ENCODE measurements at regions not wholly inside any gene's neighbourhood (a gene's known extent, or its start where the extent isn't known, plus 50 kb on each side); places are given as distances from the start of the nearest gene placed in this dataset.
"Not testable (repeated sequence)": the region's sequence is repeated elsewhere in the genome, so short reads cannot be mapped to it uniquely, and the experiment has no call there.

DNA sequence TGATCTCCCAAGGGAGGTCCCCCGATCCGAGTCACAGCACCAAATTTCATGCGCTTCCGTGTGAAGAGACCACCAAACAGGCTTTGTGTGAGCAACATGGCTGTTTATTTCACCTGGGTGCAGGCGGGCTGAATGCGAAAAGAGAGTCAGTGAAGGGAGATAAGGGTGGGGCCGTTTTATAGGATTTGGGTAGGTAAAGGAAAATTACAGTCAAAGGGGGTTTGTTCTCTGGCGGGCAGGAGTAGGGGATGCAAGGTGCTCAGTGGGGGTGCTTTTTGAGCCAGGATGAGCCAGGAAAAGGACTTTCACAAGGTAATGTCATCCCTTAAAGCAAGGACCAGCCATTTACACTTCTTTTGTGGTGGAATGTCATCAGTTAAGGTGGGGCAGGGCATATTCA is 309.2 kb upstream of the PAPPA start:
- DNase-seq = not testable (repeated sequence)

DNA sequence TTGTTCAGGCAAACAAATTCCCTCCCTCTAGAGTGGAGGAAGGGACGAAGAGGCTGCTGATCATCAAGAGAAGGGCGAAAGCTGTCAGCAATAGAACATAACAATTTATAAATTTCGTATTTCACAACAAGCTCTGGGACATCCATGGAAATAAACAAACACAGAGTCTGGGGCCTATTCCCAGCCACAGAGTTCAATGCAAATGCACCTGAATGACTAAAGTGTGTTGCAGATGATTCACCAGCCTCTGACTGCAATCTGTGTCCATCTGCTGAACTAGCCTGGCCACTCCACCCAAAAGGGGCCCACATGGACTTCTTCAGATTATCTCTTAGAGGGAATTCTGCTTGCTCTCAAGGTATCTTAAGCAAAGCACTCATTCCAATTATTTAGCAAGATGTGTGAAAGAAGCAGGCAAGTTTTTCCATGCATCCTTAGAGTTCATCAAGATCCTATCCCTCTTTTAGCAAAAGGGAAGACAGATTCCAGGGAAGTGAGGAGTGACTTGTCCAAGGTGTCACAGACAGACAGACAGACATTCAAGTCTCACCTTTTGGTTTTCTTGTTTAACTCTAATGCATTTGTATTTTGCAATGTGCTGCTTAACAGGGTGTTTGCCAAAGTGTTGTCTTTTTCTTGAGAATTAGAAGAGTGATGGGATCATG is 307.8 kb upstream of the PAPPA start:
- DNase-seq = no peak

DNA sequence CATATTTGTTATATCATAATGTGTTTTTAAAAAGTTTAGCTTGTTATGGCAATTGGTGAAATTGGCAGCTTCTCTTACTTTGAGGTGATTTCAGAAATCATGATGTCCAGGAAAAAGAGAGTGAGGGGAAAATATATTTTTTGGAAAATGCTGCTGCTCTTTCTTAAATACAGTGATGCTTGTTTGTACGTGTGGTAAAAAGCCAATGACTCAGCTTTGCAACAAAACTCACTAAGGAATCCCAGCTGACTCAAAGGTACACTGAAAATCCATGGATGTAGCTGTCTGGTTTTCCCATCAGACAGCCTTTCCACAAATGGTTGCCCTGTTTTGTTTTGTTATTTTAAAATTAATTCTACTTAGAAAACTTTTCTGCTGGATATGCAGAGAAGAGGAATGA is 306.4 kb upstream of the PAPPA start:
- no peak for DNase-seq

DNA sequence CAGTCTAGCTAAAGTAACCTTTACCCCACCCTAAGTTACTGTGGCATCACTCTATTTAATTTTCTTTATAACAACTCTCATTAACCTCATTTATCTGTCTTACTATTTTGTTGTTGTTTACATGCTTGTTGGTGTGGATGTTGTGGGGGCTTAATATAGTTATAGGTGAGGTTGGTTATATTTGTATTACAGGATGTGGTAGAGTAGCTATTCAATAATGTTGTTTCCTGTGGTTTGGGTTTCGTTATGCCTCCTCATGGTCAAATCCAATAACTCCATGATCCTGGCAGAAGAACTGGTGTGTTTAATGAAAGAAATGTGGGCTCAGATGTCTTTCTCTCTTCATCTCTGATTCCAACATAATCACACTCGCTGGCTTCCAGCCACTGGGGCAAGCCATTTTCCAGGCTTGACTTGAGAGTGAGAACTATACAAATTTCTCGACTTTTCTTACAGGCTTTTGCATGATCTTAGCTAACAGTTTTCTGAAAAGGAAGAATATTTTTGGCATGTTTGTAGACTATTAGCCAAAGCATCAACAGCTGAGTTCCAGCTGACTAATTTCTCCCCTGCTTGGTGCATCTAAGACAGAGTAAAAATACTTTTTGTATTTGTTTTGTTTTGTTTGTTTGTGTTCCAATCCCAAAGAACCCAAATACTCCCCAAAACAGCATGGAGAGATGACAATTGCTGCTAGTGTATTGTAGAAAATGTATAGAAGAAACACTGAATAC is 303.7 kb upstream of the PAPPA start:
- DNase-seq = no peak

DNA sequence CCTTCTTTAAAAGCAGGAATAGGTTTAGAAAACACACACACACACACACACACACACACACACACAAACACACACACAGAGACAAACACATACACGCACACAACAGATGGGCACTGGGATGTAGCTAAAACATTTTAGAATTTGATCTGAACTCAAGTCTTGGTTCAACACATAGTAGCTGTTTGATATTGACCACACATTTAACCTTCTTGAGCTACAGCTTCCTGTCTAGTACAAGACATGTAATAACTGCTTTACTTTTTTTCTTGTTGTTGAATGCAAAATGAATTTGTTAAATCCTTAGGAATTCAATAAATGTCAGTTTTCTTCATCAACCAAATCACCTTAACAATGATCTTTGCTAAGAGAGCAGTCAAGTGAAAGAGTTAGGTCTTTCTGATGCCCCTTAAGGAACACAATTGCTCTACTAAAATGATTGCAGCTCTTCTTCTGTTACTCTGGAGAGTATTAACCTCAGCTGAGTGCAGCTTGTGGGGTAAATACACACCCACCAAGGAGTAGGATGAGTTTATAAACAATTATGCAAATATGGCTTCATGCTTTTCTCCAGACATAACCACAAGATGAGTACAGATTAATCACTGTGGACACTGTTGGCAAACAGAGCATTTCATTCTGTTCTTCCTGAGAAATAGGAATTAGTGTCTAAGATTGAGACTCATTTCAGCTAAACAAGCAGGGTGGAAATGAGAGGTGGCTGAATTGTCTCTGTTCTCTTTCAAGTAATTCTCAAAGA is 302.9 kb upstream of the PAPPA start:
- no peak for DNase-seq

DNA sequence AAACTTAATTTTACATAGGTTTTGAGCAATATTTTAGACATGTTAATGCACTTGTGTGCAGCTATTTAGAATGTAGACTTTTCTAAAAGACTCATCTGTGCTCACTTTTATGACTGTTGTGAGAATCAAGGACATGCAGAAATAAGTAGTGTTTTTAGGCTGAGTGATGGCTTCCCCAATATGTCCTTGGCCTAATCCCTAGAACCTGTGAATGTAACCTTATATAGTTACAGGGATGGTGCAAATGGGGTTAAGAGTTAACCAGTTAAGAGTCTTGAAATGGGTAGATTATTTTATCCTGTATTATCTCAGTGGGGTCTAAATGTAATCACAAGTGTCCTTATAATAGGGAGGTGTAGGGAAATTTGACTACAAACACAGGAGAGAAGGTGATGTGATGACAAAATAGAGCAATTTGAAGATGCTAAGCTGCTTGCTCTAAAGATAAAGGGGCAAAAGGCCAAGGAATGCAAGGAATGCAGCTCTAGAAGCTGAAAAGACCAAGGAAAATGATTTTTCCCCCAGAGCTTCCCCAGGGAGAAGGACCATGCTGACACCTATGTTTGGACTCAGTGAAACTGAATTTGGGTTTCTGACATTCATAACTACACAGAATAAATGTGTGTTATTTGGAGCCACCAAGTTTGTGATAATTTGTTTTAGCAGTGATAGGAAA is 298.0 kb upstream of the PAPPA start:
- DNase-seq = no peak

DNA sequence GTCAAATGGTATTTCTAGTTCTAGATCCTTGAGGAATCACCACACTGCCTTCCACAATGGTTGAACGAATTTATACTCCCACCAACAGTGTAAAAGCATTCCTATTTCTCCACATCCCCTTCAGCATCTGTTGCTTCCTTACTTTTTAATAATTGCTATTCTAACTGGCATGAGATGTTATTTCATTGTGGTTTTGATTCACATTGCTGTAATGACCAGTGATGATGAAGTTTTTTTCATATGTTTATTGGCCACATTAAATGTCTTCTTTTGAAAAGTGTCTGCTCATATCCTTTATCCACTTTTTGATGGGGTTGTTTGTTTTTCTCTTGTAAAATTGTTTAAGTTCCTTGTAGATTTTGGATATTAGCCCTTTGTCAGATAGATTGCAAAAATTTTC is 295.2 kb upstream of the PAPPA start:
- DNase-seq = not testable (repeated sequence)

DNA sequence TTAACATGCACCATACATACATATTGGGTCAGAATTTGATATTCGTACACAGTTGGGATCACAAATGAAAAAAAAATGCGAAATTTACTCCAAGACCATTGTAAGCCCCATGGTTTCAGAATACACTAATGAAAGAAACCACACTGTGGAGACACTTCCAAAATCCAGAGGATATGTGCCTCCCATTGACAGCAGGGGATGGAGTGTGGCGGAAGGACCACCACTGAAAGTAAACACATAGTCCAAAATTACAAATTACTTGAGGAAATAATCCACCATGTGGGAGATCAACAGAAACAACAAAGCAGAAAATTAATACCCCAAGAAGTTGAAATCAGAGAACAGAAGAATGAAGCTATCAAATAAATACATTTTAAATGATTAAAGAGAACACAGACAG is 291.6 kb upstream of the PAPPA start:
- no peak for DNase-seq

DNA sequence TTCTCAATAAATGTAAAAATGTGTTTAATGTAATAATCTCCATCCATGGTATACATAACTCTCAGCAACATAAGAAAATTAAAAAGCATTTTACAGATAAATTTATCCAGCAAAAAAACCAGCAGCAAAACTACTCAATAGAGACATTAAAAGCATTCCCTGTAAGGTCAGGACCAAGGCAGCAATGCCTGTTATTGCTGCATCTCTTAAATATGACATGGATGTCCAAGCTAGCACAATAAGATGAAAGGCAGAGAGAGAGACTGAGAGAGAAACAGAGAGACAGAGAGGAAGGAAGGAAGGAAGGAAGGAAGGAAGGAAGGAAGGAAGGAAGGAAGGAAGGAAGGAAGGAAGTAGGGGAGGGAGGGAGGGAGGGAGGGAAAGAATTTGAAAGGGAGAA is 289.0 kb upstream of the PAPPA start:
- DNase-seq = no peak

DNA sequence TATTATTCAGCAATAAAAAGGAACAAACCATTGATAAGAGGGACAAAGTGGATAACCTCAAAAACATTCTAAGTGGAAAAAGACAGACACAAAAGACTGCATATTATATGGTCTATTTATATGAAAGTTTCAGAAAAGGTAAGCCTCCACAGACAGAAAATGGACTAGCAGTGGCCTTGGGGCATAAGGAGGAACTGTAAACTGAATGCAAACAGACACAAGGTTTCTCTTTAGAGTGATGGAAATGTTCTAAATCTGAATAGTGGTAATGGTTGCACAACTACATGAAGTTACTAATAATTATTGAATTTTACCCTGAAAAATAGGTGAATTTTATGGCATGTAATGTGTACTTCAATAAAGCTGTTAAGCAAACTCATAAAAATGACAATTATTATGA is 286.3 kb upstream of the PAPPA start:
- DNase-seq = no peak

DNA sequence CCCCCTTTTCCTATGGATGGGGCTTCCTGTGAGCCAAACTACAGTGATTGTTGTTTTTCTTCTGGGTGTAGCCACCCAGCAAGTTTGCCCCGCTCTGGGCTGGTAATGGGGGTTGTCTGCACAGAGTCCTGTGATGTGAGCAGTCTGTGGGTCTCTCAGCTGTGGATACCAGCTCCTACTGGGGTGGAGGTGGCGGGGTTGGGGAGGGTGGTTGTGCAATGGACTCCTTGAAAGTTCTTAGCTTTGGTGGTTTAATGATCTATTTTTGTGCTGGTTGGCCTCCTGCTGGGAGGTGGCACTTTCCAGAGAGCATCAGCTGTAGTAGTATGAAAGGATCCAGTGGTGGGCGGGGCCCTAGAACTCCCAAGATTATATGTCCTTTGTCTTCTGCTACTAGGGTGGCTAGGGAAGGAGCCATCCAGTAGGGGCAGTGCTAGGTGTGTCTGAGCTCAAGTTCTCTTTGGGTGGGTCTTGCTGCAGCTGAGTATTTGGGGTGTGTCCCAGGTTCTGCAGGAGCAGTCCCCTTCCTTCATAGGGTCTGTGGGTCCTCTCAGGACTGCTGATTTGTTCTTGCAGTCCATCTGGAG is 275.6 kb upstream of the PAPPA start:
- no peak for DNase-seq

DNA sequence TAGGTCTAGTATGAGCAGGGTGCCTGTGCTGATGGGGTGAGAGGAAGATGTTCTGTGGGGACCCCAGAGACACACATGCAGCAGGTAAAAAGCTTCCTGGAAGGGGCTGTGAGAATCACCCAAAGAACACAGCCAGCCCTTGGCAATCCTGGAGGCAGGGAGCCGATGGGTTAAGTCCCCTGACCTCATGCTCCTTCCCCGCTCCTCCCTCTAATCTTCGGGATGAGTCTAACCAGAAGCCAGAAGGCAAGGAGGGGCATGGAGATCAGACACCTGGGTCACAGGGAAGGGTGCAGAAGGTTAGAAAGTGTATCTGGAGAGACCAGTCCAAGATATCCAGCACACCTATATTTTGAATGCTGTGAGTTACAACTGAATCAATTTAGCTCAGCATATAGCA is 274.1 kb upstream of the PAPPA start:
- no peak for DNase-seq

DNA sequence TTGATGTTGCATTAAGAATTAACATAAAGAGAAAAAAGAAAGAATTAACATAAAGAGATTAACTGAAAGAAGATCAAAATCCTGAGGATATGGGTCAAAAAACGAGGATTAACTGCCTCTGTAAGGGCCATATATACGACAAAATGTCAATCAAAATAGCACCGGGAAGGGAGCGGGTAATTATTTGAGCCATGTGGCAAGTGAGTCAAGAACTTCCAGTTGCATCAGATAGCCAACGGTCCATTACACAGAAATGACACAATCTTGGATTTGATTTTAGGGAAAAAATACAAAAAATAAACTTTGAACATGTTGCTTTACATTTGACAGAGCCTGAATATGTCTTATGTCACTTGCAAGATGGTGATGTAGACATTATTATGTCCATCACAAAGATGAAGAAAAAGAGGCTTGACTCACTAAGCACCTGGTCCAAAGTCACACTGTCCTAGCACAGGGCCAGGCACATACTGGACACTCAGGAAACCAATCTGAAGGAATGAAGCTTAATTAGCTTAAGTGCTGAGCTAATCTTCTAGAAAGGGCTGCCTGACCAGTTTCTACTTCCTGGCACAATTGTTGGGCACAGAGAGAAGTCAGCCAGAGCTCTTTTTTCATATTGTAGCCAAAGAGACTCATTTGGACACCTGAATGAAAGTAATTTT is 273.2 kb upstream of the PAPPA start:
- DNase-seq = no peak

DNA sequence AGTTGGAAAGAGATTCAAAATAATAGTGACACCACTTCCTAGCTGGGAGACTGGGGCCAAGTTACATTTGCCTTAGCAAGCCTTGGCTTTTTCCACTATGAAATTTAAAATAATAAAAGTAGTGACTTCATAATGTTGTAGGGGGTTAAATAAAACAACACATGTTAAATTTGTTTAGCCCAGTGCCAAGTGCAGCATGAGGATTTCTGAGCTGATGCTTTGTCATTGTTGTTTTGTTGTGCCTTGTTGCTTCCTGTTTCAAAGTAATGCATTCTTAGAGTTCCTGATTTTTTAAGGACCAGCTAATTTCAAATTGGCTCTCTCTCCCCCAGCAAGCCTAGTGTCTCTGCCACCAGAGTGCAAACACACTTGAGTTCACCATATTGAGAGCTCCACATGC is 270.7 kb upstream of the PAPPA start:
- DNase-seq = no peak

DNA sequence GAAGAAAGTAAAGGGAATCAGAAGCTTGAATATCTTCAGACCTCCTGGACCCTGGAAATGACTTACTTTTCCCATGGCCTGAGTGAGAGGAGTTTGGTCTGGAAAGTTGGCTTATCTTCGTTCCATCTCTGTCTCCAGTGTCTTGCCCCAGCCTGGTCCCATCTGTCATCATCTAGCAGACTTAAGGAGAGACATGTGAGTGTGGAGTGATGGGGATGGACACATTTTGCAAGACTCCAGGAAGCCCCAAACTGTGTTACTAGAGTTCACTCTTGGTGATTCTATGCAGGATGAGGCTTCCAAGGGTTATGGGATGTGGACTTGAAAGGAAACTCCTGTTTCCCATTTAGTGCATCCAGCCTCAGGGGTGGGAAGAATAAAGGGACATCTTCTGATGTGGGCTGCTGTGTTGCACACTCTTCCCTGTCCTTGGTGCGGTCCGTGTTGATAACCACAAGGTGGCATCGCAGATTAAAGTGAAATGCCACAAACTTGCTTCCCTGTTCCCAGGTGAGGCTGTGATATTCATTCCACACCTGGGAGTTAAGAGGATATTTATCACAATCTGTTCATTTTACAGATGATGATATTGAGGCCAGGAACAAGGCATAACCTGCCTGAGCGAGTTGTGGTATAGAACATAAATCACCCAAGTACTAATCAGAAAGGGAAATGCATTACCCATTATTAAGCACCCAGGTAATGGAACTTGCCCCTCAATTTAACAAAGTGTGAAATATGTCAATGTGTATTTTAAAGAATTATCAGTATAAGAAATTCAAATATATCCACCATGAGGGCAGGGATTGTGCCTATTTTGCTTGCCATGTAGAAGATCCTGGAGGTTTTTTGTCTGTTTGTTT is 269.9 kb upstream of the PAPPA start:
- DNase-seq = no peak

DNA sequence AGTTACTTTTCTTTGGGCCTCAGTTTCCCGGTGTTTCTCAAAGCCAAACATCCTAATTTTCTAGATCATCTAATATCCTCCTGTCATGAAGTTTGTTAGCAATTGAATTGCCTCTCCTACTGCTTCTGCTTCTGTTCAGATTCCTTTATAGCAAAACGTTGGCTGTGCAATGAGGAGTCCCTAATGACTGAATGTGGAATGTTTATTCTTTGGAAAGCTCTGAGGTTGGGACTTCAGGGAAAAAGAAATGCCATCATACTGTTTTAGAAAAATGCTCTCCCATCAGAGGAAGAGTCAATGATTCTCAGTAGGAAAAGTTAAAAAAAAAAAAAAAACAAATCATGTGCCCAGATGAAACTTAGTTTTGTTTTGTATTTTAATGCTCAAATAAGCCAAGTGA is 268.7 kb upstream of the PAPPA start:
- DNase-seq = no peak

DNA sequence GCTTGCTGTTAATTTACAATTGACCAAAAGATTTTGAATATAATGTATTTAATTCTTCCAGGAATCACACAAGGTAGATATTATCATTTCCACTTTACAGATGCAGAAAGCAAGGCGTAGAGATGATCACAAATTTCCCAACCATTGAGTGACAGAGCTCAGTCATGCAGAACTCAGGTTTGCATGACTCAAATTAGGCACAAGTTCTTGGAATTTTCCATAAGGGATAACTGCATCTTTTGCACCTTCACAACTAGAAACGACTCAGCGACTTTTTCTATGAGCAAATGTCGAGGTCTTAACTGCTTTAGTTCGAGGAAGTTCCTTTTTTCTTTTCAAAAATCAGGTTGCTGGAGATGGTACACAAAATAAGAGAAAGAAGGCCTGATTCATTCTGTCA is 265.5 kb upstream of the PAPPA start:
- no peak for DNase-seq

DNA sequence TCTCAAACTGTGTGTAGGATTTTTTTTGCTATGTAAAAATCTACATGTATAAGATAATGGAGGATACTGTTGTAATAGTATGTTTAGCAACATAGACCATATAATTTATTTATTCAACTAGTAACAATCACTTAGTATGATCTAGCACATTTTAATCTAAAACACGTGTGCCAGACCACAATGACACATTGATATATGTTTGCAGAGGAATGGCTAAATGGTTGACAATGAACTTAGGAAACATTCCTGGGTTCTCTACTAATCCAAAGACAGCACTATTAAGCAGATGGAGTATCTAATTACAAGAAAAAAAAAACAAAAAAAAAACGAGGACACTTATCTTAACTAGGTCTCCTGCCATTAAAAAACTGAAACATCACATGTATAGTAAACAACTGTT is 261.7 kb upstream of the PAPPA start:
- DNase-seq = no peak

DNA sequence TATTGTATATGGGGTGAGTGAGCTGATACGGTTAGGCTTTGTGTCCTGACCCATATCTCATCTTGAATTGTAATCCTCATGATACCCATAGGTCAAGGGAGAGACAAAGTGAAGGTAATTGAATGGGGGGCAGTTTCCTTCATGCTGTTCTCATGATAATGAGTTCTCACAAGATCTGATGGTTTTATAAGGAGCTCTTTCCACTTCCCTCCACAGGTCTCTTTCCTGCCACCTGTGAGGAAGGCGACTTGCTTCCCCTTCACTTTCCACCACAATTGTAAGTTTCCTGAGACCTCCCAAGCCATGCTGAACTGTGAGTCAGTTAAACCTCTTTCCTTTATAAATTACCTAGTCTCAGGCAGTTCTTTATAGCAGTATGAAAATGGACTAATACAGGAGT is 255.1 kb upstream of the PAPPA start:
- not testable (repeated sequence) for DNase-seq

DNA sequence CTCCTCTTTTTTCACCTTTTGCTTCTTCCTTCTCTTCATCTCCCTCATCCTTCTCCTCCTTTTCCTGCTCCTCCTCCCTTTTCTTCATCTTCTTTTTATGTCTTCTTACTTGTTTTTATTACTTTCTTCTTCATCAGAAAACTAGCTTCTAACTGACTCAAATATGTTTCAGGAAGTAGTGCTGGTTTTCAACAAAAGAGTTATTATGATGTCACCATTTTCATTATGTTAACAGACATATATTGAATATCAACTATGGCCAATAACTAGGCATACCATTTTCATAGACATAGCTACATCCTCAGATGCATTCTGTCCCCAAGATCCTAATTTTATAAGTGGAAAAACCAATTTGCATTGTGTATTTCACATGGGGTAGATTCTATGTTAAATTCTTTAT is 252.9 kb upstream of the PAPPA start:
- no peak for DNase-seq

DNA sequence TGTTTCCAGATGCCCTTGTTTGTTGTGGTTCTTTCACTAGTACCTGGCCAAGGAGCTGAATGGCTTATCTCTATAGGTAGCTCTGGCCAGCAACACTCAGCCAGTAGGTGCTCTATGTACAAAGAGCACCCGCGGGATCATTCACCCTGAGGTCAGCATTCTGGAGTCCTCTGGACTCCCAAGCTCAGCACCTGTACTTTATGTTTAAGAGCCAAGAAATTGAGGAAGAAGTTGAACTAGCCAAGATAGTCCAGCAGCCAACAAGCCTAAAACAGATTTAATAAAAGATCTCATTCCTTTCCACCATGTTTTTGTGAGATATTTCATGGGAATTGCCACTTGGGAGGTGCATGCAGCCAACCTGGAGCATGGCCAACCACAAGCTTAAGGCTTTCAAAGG is 242.6 kb upstream of the PAPPA start:
- no peak for DNase-seq

DNA sequence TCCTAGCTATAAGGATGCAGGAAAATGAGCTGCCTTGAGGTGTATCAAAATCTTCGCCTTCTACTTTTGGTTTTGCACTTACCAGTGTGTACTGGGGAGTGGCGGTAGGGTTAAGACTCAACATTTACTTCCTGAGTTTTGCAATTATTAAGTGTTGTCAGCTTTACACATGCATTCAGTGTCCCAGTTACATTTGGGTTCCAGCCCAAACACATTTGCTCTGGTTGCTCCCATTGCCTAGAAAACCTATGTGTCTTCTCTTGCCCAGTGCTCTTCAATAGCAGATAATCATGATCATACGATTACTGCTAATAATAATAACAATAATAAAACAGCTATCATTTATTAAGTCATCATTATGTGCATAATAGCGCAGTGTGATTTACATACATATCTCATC is 241.5 kb upstream of the PAPPA start:
- DNase-seq = no peak

Measured in right forelimb (tissue), 1 donor.